Stimulated activated CD8-positive, alpha-beta memory T cell treated with anti-CD3 and anti-CD28 coated beads, Interleukin-4, amount 100 ng/mL, for 1 hour (primary cell): ENCODE measurements at regions not wholly inside any gene's neighbourhood (a gene's known extent, or its start where the extent isn't known, plus 50 kb on each side); places are given as distances from the start of the nearest gene placed in this dataset.

Experiments
- DNase-seq, 2 donors: peaks; one replicate each; pipeline ENCODE4 v3.0.0-alpha.2; 2020; ENCODE audit warnings: low read depth in 2 of 2, low spot score in 1 of 2

GRCh38 chr13:89752394-89752793 is 1595.1 kb upstream of the MIR17HG start:
- DNase-seq: no peak

GRCh38 chr13:89755729-89756492 is 1591.6 kb upstream of the MIR17HG start:
- DNase-seq: no peak

- no peak for DNase-seq
These were observed 1584.5 kb upstream of the MIR17HG start for GRCh38 chr13:89763005-89763404.

- DNase-seq: no peak
These were observed 1564.2 kb upstream of the MIR17HG start for GRCh38 chr13:89783221-89783755.

GRCh38 chr13:89784161-89784809 is 1563.2 kb upstream of the MIR17HG start:
- DNase-seq: no peak

- no peak for DNase-seq
These were observed 1561.0 kb upstream of the MIR17HG start for GRCh38 chr13:89786531-89786930.

GRCh38 chr13:89790696-89791095 is 1556.8 kb upstream of the MIR17HG start:
- DNase-seq: no peak

- no peak for DNase-seq
These were observed 1555.4 kb upstream of the MIR17HG start for GRCh38 chr13:89791971-89792630.

GRCh38 chr13:89796196-89796595 is 1551.3 kb upstream of the MIR17HG start:
- no peak for DNase-seq

- no peak for DNase-seq
These were observed 1543.6 kb upstream of the MIR17HG start for GRCh38 chr13:89803839-89804238.

- no peak for DNase-seq
These were observed 1540.9 kb upstream of the MIR17HG start for GRCh38 chr13:89806594-89806993.

GRCh38 chr13:89812856-89813255 is 1534.6 kb upstream of the MIR17HG start:
- DNase-seq: no peak

- no peak for DNase-seq
These were observed 1531.1 kb upstream of the MIR17HG start for GRCh38 chr13:89816404-89816803.

GRCh38 chr13:89822467-89822866 is 1525.0 kb upstream of the MIR17HG start:
- no peak for DNase-seq

- no peak for DNase-seq
These were observed 1519.9 kb upstream of the MIR17HG start for GRCh38 chr13:89827552-89827951.

GRCh38 chr13:89828506-89828905 is 1519.0 kb upstream of the MIR17HG start:
- DNase-seq: no peak

- no peak for DNase-seq
These were observed 1516.3 kb upstream of the MIR17HG start for GRCh38 chr13:89831157-89831556.

GRCh38 chr13:89832827-89833226 is 1514.7 kb upstream of the MIR17HG start:
- no peak for DNase-seq

- no peak for DNase-seq
These were observed 1503.9 kb upstream of the MIR17HG start for GRCh38 chr13:89843621-89844020.

GRCh38 chr13:89845874-89846273 is 1501.6 kb upstream of the MIR17HG start:
- no peak for DNase-seq

GRCh38 chr13:89846926-89847585 is 1500.4 kb upstream of the MIR17HG start:
- DNase-seq: no peak
